Transverse colon (tissue), 4 donors: ENCODE measurements at regions not wholly inside any gene's neighbourhood (a gene's known extent, or its start where the extent isn't known, plus 50 kb on each side); places are given as distances from the start of the nearest gene placed in this dataset.

Experiments used
- CTCF ChIP-seq, 5 experiments: fragments of 200-600 bp in 3 of 5; fragments of 450-650 bp in 2 of 5; sonication (generic) in 3 of 5; IDR thresholded peaks; 1 replicate in 2 of 5; 2 replicates in 3 of 5; pipeline ENCODE4 v1.5.1; 2016 to 2017; ENCODE audit warnings: antibody characterized with exemption in 5 of 5, inconsistent platforms in 3 of 5, mild to moderate bottlenecking in 2 of 5, moderate library complexity in 1 of 5
- EP300 ChIP-seq: sonication (generic); formaldehyde crosslinking; IDR thresholded peaks from one replicate; pipeline ENCODE4 v1.6.1; 2017; ENCODE audit warnings: antibody characterized with exemption, low read depth
- POLR2A ChIP-seq: fragments of 450-650 bp; IDR thresholded peaks from one replicate; pipeline ENCODE4 v1.6.1; 2016; ENCODE audit warnings: antibody characterized with exemption, mild to moderate bottlenecking, moderate library complexity
- POLR2AphosphoS5 ChIP-seq, 3 donors: sonication (generic); formaldehyde crosslinking; IDR thresholded peaks; one replicate each; pipeline ENCODE4 v1.6.1; 2016; ENCODE audit warnings: antibody characterized with exemption in 3 of 3

GRCh38 chr21:38196036-38196435 lies 60.8 kb upstream of the KCNJ15 start:
- TF ChIP-seq CTCF (IDR thresholded peaks at IDR 0.05) (no peak), POLR2AphosphoS5 (IDR thresholded peaks at IDR 0.05) (no peak), POLR2A (no peak), EP300 (no peak)
